ENCODE measurements at regions not wholly inside any gene's neighbourhood (a gene's known extent, or its start where the extent isn't known, plus 50 kb on each side); places are given as distances from the start of the nearest gene placed in this dataset.
"Not testable (repeated sequence)": the region's sequence is repeated elsewhere in the genome, so short reads cannot be mapped to it uniquely, and the experiment has no call there.

- not testable (repeated sequence) for DNase-seq
Measured at GRCh38 chr4:8972635-8973034, 101.0 kb upstream of the HMX1 start.

GRCh38 chr4:8965896-8966295, 94.3 kb upstream of the HMX1 start:
- DNase-seq: not testable (repeated sequence)

- DNase-seq: not testable (repeated sequence)
Measured at GRCh38 chr4:8964201-8964788, 92.7 kb upstream of the HMX1 start.

GRCh38 chr4:8963533-8963932, 91.9 kb upstream of the HMX1 start:
- not testable (repeated sequence) for DNase-seq

GRCh38 chr4:8961343-8961742, 89.7 kb upstream of the HMX1 start:
- DNase-seq: peak in 1 of 2 experiments; percentile 72

GRCh38 chr4:8959471-8959870, 87.8 kb upstream of the HMX1 start:
- not testable (repeated sequence) for DNase-seq

- not testable (repeated sequence) for DNase-seq
Measured at GRCh38 chr4:8954001-8954400, 82.4 kb upstream of the HMX1 start.

GRCh38 chr4:8952791-8953190, 81.2 kb upstream of the HMX1 start:
- not testable (repeated sequence) for DNase-seq

- DNase-seq: not testable (repeated sequence)
Measured at GRCh38 chr4:8952109-8952508, 80.5 kb upstream of the HMX1 start.

GRCh38 chr4:8945506-8945905, 73.9 kb upstream of the HMX1 start:
- not testable (repeated sequence) for DNase-seq

GRCh38 chr4:8943367-8943766, 71.7 kb upstream of the HMX1 start:
- not testable (repeated sequence) for DNase-seq

GRCh38 chr4:8942088-8942487, 70.4 kb upstream of the HMX1 start:
- DNase-seq: not testable (repeated sequence)

- not testable (repeated sequence) for DNase-seq
Measured at GRCh38 chr4:8941492-8941805, 69.8 kb upstream of the HMX1 start.

GRCh38 chr4:8940792-8941491, 69.3 kb upstream of the HMX1 start:
- peak in 1 of 2 experiments; percentile 50 for DNase-seq

GRCh38 chr4:8939840-8940742, 68.5 kb upstream of the HMX1 start:
- no peak for DNase-seq

- DNase-seq: no peak
Measured at GRCh38 chr4:8939160-8939839, 67.7 kb upstream of the HMX1 start.

GRCh38 chr4:8938623-8939022, 67.0 kb upstream of the HMX1 start:
- no peak for DNase-seq

- DNase-seq: no peak
Measured at GRCh38 chr4:8938137-8938536, 66.5 kb upstream of the HMX1 start.

- DNase-seq: no peak
Measured at GRCh38 chr4:8932884-8933283, 61.2 kb upstream of the HMX1 start.

- DNase-seq: no peak
Measured at GRCh38 chr4:8928074-8928473, 56.4 kb upstream of the HMX1 start.

- DNase-seq: no peak
Measured at GRCh38 chr4:8922481-8922880, 50.8 kb upstream of the HMX1 start.

- DNase-seq: no peak
Measured at GRCh38 chr4:8921465-8921864, 49.8 kb upstream of the HMX1 start.

Data from NCI-H526 (cell line).